GM12878 (cell line): ENCODE measurements at regions not wholly inside any gene's neighbourhood (a gene's known extent, or its start where the extent isn't known, plus 50 kb on each side); places are given as distances from the start of the nearest gene placed in this dataset.

ENCODE experiments used
- ATAC-seq: fragments of 200-7000 bp; cut with Tn5 transposase; 3 replicates; pipeline ENCODE4 v1.9.1; 2020; ENCODE audit warnings: mild to moderate bottlenecking, moderate library complexity
- BruUV-seq: library from RNA; stranded (reverse); fragments of 400-500 nt; replicated peaks from 2 replicates; lab custom pipeline; 2021; lab: Mats Ljungman, UMichigan
- CTCF ChIA-PET: fragments of 300-600 bp; sonication (Branson Sonifier 250); formaldehyde crosslinking; extraction: SDS; loops from one replicate; lab custom pipeline; 2021; ENCODE audit warnings: inconsistent platforms; lab: Yijun Ruan, JAX
- POLR2A ChIA-PET: fragments of 350-600 bp; formaldehyde crosslinking; extraction: SDS; loops from one replicate; lab custom pipeline; 2021; ENCODE audit warnings: inconsistent platforms; lab: Charles Lee
- RAD21 ChIA-PET: fragments of 300-600 bp; sonication (Branson Sonifier 250); formaldehyde crosslinking; loops from one replicate; lab custom pipeline; 2023; ENCODE audit warnings: antibody characterized with exemption; ENCODE audit not compliant: unreplicated experiment; lab: Charles Lee
- SMC1A ChIA-PET: fragments of 300-600 bp; sonication (Branson Sonifier 250); formaldehyde crosslinking; loops from one replicate; lab custom pipeline; 2023; ENCODE audit not compliant: unreplicated experiment, uncharacterized antibody; lab: Charles Lee
- DNase-seq: peaks from one replicate; pipeline ENCODE4 v3.0.0-alpha.2; 2011; ENCODE audit warnings: low read depth, low spot score
- FAIRE-seq: peaks from 3 replicates; lab custom pipeline; 2011; peaks lifted over from hg19 to GRCh38; lab: Jason Lieb, UNC
- H2AFZ ChIP-seq: 2 replicates; pipeline ENCODE4 v1.6.0; 2011; ENCODE audit warnings: low read depth, low read length, control low read depth; ENCODE audit not compliant: control insufficient read depth
- H3K27ac ChIP-seq: 2 replicates; pipeline ENCODE4 v1.5.1; 2011; ENCODE audit warnings: control low read depth; ENCODE audit not compliant: control insufficient read depth, insufficient read depth
- H3K27me3 ChIP-seq, 2 experiments: replicated peaks in 1 of 2; 2 replicates each; pipeline versions ENCODE4 v1.6.0 to v1.6.1; 2011; ENCODE audit warnings: low read length in 1 of 2; ENCODE audit not compliant: control insufficient read depth in 2 of 2, insufficient read depth in 2 of 2
- H3K36me3 ChIP-seq, 2 experiments: 2 replicates each; pipeline ENCODE4 v1.5.1; 2011; ENCODE audit warnings: low read length in 1 of 2; ENCODE audit not compliant: control insufficient read depth in 2 of 2, insufficient read depth in 2 of 2
- H3K4me1 ChIP-seq: 2 replicates; pipeline ENCODE4 v1.6.1; 2011; ENCODE audit warnings: mild to moderate bottlenecking, low read length, moderate library complexity, mixed read lengths; ENCODE audit not compliant: control insufficient read depth, insufficient read depth
- H3K4me2 ChIP-seq: 2 replicates; pipeline ENCODE4 v1.6.0; 2011; ENCODE audit warnings: control low read depth; ENCODE audit not compliant: control insufficient read depth, insufficient read depth
- H3K4me3 ChIP-seq: fragments of 200-600 bp; sonication (generic); 2 replicates; pipeline ENCODE4 v1.5.1; 2016
- H3K79me2 ChIP-seq: 2 replicates; pipeline ENCODE4 v1.6.0; 2011; ENCODE audit warnings: low read length; ENCODE audit not compliant: control insufficient read depth, insufficient read depth
- H3K9ac ChIP-seq: 2 replicates; pipeline ENCODE4 v1.8.0; 2011; ENCODE audit warnings: low read length, control low read depth, mixed read lengths; ENCODE audit not compliant: control insufficient read depth, insufficient read depth
- H3K9me3 ChIP-seq: replicated peaks from 3 replicates; pipeline ENCODE4 v1.5.1; 2011; ENCODE audit warnings: mild to moderate bottlenecking, low read length; ENCODE audit not compliant: control insufficient read depth, insufficient read depth
- H4K20me1 ChIP-seq: 2 replicates; pipeline ENCODE4 v1.6.0; 2011; ENCODE audit not compliant: control insufficient read depth, insufficient read depth
- BMI1 ChIP-seq: fragments of 450-650 bp; IDR thresholded peaks from 2 replicates; pipeline ENCODE4 v1.6.1; 2016; ENCODE audit warnings: mild to moderate bottlenecking, moderate library complexity, borderline replicate concordance
- CREB1 ChIP-seq: IDR thresholded peaks from 2 replicates; pipeline ENCODE4 v1.6.1; 2012; ENCODE audit warnings: low read depth, mild to moderate bottlenecking, inconsistent platforms
- DPF2 ChIP-seq: fragments of 450-650 bp; IDR thresholded peaks from 2 replicates; pipeline ENCODE4 v1.6.1; 2017; ENCODE audit warnings: mild to moderate bottlenecking
- EP300 ChIP-seq, 2 experiments: fragments of 150-350 bp in 1 of 2; IDR thresholded peaks; 2 replicates each; pipeline ENCODE4 v1.6.1; 2011 to 2012; ENCODE audit warnings: low read depth in 2 of 2, low read length in 2 of 2, borderline replicate concordance in 1 of 2, improper control_type of control experiment in 1 of 2, inconsistent platforms in 1 of 2; ENCODE audit not compliant: control insufficient read depth in 1 of 2
- FOXM1 ChIP-seq: IDR thresholded peaks from 2 replicates; pipeline ENCODE4 v1.6.1; 2012; ENCODE audit warnings: low read depth, mild to moderate bottlenecking, inconsistent platforms, low read length, moderate library complexity
- KLF5 ChIP-seq: fragments of 450-650 bp; IDR thresholded peaks from 2 replicates; pipeline ENCODE4 v1.6.1; 2014; ENCODE audit warnings: mild to moderate bottlenecking; ENCODE audit not compliant: partially characterized antibody
- MXI1 ChIP-seq: fragments of 150-350 bp; IDR thresholded peaks from 2 replicates; pipeline ENCODE4 v1.6.1; 2011; ENCODE audit warnings: low read depth, mild to moderate bottlenecking, inconsistent platforms, low read length, improper control_type of control experiment
- NR2F1 ChIP-seq: fragments of 450-650 bp; conservative IDR thresholded peaks from 2 replicates; pipeline ENCODE4 v1.6.1; 2017; ENCODE audit warnings: mild to moderate bottlenecking
- PML ChIP-seq: IDR thresholded peaks from 2 replicates; pipeline ENCODE4 v1.6.1; 2012; ENCODE audit warnings: low read length, inconsistent platforms
- POLR2A ChIP-seq: IDR thresholded peaks from 2 replicates; pipeline ENCODE4 v1.6.1; 2011; ENCODE audit warnings: low read depth, mild to moderate bottlenecking, low read length
- POLR2AphosphoS5 ChIP-seq: IDR thresholded peaks from 2 replicates; pipeline ENCODE4 v1.6.1; 2011; ENCODE audit warnings: mild to moderate bottlenecking, low read length, inconsistent platforms
- SMAD5 ChIP-seq: IDR thresholded peaks from 2 replicates; pipeline ENCODE4 v1.6.1; 2016; ENCODE audit warnings: antibody characterized with exemption, low read depth
- SUZ12 ChIP-seq: fragments of 200-600 bp; sonication (generic); IDR thresholded peaks from one replicate; pipeline ENCODE4 v1.6.1; 2018; ENCODE audit warnings: antibody characterized with exemption, mild to moderate bottlenecking; ENCODE audit not compliant: unreplicated experiment
- WRNIP1 ChIP-seq: IDR thresholded peaks from 2 replicates; pipeline ENCODE4 v1.6.1; 2011; ENCODE audit warnings: low read depth, low read length, improper control_type of control experiment, borderline replicate concordance
- ZBED1 ChIP-seq: IDR thresholded peaks from 2 replicates; pipeline ENCODE4 v1.6.1; 2016; ENCODE audit warnings: borderline replicate concordance
- ZNF207 ChIP-seq: fragments of 450-650 bp; IDR thresholded peaks from 2 replicates; pipeline ENCODE4 v1.6.1; 2014; ENCODE audit warnings: antibody characterized with exemption, mild to moderate bottlenecking, borderline replicate concordance
- ZNF274 ChIP-seq: IDR thresholded peaks from one replicate; pipeline ENCODE4 v1.8.0; 2011; ENCODE audit not compliant: insufficient read length, insufficient read depth
- WGBS: methylation state at CpG from one replicate; pipeline ENCODE4 v1.1.6; 2016; ENCODE audit warnings: low lambda C conversion rate; ENCODE audit not compliant: insufficient replicate concordance, insufficient coverage; ENCODE audit errors: missing lambda C conversion rate; 5-methylcytosine and 5-hydroxymethylcytosine counted together
- in situ Hi-C: fragments of 300-500 bp; cut with MboI; formaldehyde crosslinking; loops from 9 replicates; pipeline ENCODE4 v1.14.3; 2018; ENCODE audit warnings: mixed read lengths
- intact Hi-C: fragments of 100-400 bp; cut with micrococcal nuclease; formaldehyde crosslinking; loops from one replicate; pipeline ENCODE4 v1.14.2; 2022; ENCODE audit not compliant: unreplicated experiment
- TF ChIP-seq, protein P1 (sequence below): fragments of 450-650 bp; IDR thresholded peaks from 2 replicates; pipeline ENCODE4 v1.6.1; 2017; ENCODE audit warnings: mild to moderate bottlenecking, moderate library complexity
- TF ChIP-seq, protein P2 (sequence below): fragments of 150-350 bp; IDR thresholded peaks from 2 replicates; pipeline ENCODE4 v1.6.1; 2016; ENCODE audit warnings: low read depth, low read length

DNA sequence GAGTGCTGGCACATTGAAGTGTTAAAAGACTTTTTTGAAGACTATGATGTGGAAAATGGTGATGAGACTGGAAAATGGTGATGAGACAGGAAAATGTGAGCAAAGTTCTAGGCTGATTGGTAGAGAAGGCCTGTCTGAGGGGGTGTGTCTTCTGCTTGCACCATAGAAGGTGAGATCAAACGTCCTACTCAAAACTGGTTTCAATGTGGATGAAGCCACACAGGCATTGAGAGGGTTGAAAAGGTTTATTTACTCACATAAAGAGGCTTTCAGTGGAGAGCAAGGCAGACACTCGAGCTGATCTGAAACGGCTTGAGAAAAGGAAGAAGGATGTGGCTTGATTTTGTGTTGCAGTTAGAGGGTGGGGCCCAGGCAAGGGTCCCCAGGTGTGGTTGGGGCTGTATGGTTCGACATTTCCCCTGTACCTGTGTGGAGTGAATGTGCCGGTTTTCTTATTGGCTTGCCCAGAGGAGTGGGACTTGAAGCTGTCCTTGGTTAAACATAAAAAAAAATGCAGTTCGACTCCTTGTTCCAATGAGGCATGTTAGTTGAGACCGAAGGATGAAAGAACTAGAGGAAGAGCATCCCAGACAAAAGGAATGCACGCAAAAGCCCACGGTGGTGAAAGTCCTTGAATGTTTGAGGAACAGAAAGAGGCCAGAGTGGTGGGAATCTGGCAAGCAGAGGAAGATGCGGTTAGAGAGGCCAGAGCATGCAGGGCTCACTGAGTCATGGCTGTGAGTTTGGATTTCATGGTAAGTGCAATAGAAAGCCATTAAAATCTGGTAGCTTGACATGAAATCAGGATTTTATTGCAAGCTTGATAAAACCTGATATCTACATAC, 172.3 kb downstream of the EPM2A start:
- no peak overlapping the region for H3K9ac ChIP-seq
- ChIA-PET CTCF (no interaction called here), RAD21 (no interaction called here), POLR2A (no interaction called here), SMC1A (no interaction called here)
- H3K36me3 ChIP-seq, result no peaks in the 10 kb centered on the region
- no peaks in the 10 kb centered on the region for H4K20me1 ChIP-seq
- no peak for ATAC-seq
- no TSS peak for BruUV-seq
- no peak for DNase-seq
- H3K4me1 ChIP-seq, result no peaks in the 10 kb centered on the region
- no peaks in the 10 kb centered on the region for H3K9me3 ChIP-seq
- TF ChIP-seq POLR2A, result no peak
- TF ChIP-seq DPF2, result no peak
- no peak for TF ChIP-seq ZBED1
- TF ChIP-seq ZNF207, result no peak
- no peak for TF ChIP-seq NR2F1
- no peak for TF ChIP-seq PML
- no peak for TF ChIP-seq CREB1
- TF ChIP-seq, protein P1, sequence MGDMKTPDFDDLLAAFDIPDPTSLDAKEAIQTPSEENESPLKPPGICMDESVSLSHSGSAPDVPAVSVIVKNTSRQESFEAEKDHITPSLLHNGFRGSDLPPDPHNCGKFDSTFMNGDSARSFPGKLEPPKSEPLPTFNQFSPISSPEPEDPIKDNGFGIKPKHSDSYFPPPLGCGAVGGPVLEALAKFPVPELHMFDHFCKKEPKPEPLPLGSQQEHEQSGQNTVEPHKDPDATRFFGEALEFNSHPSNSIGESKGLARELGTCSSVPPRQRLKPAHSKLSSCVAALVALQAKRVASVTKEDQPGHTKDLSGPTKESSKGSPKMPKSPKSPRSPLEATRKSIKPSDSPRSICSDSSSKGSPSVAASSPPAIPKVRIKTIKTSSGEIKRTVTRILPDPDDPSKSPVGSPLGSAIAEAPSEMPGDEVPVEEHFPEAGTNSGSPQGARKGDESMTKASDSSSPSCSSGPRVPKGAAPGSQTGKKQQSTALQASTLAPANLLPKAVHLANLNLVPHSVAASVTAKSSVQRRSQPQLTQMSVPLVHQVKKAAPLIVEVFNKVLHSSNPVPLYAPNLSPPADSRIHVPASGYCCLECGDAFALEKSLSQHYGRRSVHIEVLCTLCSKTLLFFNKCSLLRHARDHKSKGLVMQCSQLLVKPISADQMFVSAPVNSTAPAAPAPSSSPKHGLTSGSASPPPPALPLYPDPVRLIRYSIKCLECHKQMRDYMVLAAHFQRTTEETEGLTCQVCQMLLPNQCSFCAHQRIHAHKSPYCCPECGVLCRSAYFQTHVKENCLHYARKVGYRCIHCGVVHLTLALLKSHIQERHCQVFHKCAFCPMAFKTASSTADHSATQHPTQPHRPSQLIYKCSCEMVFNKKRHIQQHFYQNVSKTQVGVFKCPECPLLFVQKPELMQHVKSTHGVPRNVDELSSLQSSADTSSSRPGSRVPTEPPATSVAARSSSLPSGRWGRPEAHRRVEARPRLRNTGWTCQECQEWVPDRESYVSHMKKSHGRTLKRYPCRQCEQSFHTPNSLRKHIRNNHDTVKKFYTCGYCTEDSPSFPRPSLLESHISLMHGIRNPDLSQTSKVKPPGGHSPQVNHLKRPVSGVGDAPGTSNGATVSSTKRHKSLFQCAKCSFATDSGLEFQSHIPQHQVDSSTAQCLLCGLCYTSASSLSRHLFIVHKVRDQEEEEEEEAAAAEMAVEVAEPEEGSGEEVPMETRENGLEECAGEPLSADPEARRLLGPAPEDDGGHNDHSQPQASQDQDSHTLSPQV, result no peak
- TF ChIP-seq POLR2AphosphoS5, result no peak
- no peak for TF ChIP-seq KLF5
- TF ChIP-seq SUZ12, result no peak
- no peak for TF ChIP-seq BMI1
- no peak for TF ChIP-seq EP300 (IDR thresholded peaks at IDR 0.05; ENCODE audit: borderline replicate concordance in 1 of 2, control insufficient read depth in 1 of 2, low read depth in 2 of 2, low read length in 2 of 2)
- no peak for TF ChIP-seq ZNF274
- TF ChIP-seq MXI1, result no peak
- TF ChIP-seq WRNIP1, result no peak
- TF ChIP-seq, protein P2, sequence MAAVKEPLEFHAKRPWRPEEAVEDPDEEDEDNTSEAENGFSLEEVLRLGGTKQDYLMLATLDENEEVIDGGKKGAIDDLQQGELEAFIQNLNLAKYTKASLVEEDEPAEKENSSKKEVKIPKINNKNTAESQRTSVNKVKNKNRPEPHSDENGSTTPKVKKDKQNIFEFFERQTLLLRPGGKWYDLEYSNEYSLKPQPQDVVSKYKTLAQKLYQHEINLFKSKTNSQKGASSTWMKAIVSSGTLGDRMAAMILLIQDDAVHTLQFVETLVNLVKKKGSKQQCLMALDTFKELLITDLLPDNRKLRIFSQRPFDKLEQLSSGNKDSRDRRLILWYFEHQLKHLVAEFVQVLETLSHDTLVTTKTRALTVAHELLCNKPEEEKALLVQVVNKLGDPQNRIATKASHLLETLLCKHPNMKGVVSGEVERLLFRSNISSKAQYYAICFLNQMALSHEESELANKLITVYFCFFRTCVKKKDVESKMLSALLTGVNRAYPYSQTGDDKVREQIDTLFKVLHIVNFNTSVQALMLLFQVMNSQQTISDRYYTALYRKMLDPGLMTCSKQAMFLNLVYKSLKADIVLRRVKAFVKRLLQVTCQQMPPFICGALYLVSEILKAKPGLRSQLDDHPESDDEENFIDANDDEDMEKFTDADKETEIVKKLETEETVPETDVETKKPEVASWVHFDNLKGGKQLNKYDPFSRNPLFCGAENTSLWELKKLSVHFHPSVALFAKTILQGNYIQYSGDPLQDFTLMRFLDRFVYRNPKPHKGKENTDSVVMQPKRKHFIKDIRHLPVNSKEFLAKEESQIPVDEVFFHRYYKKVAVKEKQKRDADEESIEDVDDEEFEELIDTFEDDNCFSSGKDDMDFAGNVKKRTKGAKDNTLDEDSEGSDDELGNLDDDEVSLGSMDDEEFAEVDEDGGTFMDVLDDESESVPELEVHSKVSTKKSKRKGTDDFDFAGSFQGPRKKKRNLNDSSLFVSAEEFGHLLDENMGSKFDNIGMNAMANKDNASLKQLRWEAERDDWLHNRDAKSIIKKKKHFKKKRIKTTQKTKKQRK, result no peak
- no peak for TF ChIP-seq SMAD5
- no peak for TF ChIP-seq FOXM1
- H2AFZ ChIP-seq, result no peak overlapping the region
- H3K4me2 ChIP-seq, result no peak overlapping the region
- no peak overlapping the region for H3K4me3 ChIP-seq
- intact Hi-C loops (no loop called here), in situ Hi-C loops (no loop called here)
- no peak overlapping the region for H3K27ac ChIP-seq
- H3K79me2 ChIP-seq, result no peaks in the 10 kb centered on the region
- 24% methylated on average over 10 of the region's 10 CpGs for WGBS
- H3K27me3 ChIP-seq, result no peaks in the 10 kb centered on the region
- FAIRE-seq, result no peak
